ENCODE measurements at regions not wholly inside any gene's neighbourhood (a gene's known extent, or its start where the extent isn't known, plus 50 kb on each side); places are given as distances from the start of the nearest gene placed in this dataset.
"Not testable (repeated sequence)": the region's sequence is repeated elsewhere in the genome, so short reads cannot be mapped to it uniquely, and the experiment has no call there.

DNA sequence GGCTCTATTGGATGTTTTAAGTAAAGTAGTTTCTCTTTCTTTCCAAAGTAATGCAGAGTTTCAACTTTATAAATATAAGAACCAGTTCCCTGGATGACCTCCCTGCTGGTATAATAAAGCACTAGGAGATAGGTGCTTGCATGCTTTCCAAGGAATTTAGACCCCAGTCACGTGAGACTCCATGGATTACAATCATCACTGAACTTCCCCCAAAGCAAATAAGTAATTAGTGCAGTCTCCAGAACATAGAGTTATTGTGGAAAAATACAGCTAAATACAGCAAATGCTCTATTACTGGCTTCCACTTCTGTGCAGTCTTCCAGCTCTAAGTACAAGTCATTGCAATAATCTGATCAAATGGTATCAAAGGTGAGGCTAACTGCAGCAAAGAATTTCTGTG lies 220.2 kb upstream of the STEAP1 start:
- DNase-seq = no peak

DNA sequence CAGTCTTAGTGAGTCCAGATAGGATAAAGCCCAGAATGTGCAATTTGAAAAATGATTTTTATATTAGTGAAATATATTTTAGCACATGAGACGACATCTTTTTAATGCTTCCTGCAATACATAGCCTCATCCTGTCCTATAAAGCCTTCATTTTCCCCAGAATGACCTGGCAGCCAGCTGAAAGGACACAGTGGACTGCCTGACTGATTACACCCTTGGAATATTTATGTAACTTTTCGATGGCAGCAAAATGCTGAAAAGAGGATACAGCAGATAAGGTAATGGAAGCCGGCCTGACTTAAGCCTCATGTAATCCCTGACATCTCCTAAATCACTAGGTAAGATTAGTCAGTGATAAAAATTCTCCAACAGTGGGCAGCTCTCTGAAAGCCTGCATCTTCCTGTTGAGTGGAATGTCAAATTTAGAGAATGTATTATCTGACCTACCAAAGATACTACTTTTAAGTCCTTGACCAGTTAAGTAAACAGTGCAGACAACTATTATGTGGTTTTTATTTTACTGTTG lies 210.7 kb upstream of the STEAP1 start:
- no peak for DNase-seq

DNA sequence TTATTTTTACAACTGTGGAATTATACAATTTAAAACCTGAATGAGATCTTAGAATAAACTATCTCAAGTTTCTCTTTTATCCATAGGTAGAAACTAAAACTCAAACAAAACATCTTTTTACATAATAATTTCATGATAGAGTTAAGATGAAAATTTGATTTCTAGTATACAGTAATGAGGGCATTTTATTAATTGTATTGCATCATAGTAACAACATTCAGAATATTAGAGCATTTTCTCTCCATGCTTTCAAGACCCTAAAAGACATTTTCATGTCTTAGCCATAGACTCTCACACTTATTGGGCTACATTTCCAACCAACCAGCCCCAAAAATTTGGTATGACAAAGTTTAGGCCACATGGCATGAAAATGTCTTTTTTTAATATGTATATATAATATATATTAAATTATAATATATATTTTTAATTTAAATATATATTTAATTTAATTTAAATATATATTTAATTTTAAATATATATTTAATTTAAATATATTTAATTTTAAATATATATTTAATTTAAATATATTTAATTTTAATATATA lies 195.7 kb upstream of the STEAP1 start:
- DNase-seq = no peak

DNA sequence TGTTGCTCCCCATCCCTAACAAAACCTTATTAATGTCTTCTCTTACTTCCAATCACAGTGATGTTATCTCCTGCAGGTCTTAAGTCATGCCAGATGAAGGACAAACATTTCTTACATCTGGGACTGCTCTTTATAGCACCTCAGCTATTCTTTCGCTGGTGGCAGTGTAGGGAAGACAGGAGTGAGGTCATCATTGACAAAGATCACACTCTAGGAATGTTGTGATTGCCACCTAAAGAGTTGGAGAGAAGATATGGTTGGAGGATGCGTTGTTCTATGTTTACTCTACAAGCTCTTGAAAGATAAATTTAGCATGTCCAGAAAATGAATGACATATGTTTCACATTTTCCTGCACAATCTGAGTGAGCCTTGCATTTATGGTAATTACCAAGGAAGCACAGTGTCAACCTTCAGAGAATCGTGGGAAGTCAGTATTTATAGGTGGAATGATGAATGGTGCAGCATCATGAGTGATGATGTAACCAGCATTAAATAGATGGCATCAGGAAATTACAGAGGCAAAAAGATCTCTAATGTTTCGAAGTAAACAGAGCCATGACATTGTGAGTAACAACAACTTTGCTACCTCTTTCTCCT lies 188.1 kb upstream of the STEAP1 start:
- DNase-seq = no peak

DNA sequence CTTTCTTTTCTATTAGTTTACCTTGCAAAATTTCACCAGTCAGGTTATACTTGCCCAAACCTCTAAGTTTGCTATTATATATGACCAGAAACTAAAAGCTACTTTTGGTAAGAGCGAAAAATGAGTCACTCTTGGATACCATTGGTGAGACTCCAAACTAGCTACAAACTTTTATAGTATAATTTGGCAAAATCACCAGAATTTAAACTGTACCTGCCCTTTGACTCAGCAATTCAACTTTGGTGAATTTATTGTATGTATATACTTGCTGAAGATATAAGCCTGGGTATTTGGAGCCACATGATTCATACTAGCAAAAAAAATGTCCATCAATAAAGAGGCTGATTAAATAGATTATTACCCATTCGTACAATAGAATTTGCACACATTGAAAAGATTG lies 178.7 kb upstream of the STEAP1 start:
- no peak for DNase-seq

DNA sequence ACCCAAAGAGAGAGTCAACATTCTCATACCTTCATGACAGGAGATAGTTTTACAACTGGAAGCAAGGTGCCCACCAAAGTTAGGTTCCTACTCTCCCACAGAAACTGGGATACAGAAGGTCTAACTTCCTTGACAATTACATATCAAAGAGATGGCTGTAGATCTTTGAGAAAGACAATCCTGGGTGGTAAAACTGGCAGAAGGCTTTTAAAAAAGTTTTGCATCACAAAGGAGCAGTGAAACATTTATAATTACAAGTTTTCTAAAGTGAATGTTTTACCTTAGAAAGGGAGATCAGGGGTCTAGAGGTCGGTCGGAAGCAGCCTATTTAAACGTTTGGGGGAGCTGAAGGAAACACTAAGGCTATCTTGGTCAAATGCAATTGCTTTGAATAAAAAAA lies 166.6 kb upstream of the STEAP1 start:
- no peak for DNase-seq

DNA sequence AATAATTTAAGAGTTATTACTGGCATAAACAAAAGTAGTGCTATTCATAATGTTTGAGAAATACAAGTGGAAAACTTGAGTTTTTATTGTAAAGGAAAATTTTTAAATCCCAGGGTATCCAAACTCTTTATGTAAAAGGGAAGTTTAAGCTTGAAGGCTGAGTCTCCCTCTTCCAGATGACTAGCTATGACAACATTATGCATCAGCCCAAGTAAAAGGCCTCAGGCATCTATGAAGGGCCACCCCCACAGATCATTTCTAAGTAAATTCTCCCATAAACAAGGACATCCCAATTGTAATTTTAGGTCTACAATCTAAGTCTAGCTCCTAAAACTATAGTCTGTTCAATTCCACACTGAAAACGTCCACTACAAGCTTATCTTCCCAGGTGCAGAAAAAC lies 166.2 kb upstream of the STEAP1 start:
- DNase-seq = no peak

DNA sequence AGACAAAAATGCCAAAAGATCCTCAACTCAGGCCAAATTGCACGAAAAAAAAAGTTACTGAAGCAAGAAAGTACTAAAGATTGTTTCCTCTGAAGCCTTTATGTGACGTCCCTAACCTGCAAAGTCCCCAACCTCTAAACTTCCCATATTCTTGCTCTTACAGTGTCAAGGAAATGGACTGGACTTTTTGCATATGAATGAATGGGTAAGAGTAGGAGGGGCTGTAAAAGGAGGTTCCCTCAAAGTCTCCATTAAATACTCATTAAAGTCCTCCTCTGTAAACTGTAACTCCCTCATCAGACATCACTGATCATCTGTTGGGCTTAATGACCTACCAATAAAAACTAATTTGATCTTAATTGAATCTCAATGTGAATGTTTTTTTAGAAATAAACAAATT lies 164.8 kb upstream of the STEAP1 start:
- no peak for DNase-seq

DNA sequence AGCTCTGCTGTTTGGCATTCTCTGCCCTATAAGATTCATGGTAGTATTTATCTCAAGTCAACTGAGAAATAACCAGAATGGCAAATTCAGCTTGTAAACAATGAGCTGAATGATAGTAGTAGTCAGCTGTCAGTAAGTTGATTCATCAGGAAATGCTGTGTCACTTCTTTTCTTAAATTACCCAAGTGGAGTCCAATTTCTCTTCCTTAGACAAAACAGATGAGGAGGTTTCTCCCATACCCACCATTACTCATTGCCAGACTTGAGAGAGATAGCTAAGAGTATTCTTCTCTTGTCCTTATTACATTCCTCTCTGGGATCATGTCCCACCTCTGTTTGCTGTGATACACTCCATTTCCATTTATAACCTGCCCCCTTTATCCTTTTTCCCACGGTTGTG lies 159.8 kb upstream of the STEAP1 start:
- DNase-seq = no peak

DNA sequence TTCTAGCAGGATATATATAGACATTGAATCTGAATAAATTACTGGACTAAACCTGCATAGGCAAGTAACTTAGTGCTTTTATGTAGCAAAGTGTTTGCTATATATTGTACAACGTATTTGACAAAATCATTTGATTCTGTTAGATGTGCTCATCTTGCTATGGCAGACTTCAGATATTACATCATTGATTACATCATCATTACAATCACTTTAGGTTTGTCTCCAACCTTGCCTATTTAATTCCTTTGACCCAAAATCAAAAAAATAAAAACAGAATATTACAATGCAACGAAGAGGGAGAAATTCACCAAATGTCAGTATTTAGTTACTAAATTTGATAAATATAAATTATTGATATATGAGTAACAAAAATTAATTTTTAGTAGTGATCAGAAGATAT lies 155.7 kb upstream of the STEAP1 start:
- no peak for DNase-seq

DNA sequence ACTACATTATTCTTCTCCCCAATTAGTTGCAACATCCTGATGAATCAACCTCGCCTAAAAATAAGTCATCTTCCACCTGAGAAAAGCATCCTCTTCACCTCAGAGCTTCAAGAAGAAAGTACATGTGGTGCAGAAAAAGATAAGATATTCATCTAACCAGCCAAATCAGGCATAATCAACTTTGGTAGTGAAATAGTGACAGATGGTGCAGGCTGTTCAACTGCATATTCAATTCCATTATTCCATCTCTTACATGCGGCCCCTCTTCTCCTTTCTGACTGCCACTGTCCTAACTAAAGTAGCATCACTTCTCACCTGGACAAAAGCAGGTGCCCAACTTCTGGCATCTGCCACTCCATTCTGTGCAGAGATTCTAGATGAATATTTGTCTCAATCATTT lies 148.4 kb upstream of the STEAP1 start:
- DNase-seq = no peak

DNA sequence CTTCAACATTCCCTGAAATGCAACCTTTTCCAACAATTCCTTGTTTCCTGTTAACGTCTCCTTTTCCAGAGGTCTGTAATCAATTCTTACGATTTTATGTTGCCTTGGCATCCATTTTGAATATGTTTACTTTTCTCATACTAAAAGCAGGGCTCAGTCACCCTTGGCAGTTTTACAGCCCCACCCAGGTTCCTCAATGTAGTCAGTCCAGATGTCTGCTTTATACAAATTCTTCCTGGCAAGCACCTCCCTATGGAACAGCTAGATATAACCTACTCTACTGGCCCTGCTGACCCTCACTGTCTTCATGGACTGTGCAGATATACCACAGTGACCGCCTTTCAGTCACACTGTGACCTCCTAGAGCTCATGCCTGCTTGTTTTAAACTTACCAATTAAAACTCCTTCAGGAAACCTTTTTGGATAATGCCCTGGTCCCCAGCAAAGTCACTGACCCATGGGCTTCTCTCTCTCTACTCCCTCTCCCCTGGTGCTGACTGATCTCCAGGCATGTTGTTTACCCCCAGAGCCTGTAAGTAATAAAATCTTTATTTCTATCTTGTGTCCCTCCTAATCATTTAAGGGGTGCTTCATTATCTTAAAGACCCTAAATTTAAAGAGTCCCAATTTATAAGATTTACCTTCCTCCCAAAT lies 147.1 kb upstream of the STEAP1 start:
- no peak for DNase-seq

DNA sequence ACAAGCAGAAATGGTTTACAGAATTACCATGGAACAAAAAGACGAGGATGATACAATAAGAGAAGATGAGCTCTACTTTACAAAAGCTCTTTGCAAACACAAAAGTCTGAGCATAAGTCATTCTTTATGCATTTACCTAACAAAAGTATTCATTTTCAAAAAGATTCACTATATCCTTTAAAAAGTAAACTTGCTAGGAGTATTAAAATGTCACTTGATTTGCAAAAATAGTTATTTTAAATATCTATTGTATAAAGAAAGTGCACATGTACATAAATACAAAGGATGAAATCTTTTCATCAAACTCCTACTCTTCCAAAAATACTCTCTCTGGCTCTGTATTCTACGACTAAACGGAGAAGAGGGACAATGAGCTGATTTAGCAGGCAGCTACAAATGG lies 146.4 kb upstream of the STEAP1 start:
- DNase-seq = no peak

DNA sequence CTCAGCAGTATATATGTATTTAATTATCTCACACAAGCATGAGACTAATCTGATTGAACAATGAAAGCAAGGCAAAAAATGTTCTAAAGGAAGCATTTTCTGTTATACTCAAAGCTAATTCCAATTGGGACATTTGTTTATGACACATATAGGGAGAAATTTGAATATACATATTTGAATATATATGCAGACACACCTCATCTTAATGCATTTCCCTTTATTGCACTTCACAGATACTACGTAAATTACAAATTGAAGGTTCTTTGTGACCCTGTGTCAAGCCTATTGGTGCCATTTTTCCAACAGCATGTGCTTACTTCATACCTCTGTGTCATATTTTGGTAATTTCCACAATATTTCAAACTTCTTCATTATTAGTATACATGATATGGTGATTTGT lies 132.1 kb upstream of the STEAP1 start:
- no peak for DNase-seq

DNA sequence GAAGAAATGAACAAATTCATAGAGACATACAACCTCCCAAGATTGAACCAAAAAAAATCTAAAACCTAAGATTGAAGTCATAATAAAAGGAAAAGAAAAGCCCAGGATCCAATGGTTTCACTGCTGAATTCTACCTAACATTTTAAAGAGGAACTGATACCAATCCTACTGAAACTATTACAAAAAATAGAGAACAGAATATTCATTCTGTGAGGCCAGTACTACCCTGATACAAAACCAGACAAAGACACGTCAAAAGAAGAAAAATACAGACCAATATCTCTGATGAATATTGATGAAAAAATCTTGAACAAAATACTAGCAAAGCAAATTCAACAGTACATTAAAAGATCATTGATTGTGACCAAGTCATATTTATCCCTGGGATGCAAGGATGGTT lies 128.5 kb upstream of the STEAP1 start:
- DNase-seq = no peak

DNA sequence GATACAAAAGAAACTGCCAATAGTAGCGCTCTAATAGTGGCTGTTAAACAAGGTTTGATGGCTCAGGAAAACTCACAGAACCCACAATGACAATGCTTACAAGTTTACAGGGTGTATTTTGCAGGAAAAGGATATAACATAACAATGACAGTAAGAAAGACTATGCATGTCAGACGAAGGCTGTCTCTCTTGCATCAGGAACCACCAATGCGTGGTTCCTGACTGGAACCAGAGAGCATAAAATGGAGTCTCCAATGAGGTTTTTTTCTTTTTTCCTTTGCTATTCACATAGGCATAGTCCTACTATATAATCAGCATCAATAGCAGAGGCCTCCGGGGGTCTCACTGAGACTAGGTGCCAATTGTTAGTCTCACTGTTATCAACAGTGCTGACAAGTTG lies 120.4 kb upstream of the STEAP1 start:
- DNase-seq = no peak

DNA sequence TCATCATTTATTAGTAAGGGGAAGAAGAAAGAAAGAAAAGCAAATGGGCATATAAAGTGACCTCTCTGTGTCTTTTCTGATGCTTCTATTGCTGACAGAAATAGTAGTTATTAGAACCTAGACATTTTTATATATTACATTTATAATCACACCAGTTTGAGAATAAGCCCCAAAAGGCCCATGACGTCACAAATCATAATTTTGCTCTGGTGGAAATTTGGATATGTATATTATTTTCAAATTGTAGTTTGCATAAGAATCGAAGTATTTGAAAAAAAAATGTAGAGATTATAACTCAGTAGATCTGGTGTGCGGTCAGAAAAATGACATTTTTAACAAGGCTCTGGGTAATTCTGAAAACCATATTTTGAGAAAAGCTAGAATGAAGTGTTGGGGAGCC lies 101.2 kb upstream of the STEAP1 start:
- DNase-seq = no peak

DNA sequence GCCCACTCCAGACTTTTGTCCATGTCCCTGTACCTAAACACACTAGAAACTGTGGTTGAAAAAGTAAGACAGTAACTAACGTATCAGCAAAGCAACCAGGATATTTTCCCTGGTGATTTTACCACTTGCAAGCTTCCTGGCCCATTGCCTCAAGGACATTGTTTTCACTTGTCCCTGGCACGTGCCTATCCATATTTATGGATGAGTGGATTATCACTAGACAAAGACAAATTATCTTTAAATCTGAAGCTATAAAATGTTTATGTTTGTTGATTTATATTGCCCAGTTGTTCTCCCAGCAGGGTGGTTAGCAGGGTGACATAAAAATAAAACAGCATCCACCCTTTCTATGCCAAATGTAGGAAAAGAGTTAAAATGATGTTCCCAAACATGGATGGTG lies 93.2 kb upstream of the STEAP1 start:
- DNase-seq = no peak

DNA sequence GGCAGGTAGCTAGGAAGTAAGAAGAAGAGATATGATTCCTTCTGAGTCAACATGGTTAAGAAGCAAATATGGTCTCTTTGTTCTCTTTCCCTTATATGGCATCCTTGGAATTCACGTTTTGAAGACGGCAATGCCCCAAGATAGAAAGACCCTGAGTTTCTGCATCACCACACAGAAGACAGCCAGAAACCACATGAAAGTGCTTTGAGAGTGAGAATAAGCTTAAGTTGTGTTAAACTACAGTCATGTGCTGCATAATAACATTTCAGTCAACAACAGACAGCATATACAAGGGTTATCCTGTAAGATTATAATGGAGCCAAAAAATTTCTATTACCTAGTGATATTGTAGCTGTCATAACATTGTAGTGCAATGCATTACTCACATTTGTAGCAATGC lies 89.9 kb upstream of the STEAP1 start:
- no peak for DNase-seq

DNA sequence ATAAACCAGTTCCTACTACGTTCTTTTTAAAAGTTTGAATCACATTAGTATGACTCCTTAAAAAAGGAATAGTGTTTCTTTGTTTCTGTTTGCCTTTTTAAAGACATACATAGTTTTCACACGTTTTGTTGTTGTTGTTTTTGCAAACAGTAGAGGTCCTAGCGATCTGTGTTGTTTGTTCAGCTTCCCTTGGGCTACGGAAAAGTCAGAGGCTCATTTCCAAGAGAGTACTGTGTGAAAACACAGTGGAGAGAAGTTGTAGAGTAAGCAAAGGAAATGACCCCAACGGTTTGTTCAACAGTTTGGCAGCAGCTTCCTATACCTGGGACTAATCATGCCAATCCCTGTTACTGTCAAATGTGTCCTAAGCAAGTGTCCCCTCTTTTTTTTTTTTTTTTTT lies 87.1 kb upstream of the STEAP1 start:
- DNase-seq = no peak

DNA sequence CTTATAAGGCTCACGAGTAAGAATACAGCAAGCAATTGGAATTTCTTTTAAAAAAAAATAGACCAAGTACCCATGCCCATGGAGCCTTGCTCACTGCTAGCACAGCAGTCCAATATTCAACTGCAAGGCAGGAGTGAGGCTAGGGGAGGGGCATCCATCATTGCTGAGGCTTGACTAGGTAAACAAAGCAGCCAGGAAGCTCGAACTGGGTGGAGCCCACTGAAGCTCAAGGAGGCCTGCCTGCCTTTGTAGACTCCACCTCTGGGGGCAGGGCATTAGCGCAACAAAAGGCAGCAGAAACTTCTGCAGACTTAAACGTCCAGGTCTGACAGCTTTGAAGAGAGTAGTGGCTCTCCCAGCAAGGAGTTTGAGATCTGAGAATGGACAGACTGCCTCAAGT lies 84.0 kb upstream of the STEAP1 start:
- DNase-seq = not testable (repeated sequence)

DNA sequence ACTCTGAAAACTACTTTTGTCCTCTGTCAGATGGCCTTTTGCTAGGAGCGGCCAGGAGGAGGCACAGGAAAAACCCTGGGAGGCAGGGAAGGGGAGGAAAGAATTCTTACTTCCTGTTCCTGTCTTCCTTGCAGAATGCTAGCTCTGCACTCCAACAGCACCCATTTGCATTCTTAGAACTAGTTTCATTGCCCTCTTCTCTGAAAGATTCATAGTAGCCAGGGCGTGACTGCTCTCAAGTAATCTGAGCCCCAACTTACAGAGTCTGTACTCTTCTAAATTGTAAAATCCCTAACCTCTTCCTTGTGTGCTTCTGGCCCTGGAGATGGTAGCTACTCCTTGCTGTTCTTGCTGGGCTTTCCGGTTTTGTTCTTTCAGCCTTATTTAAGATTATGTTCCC lies 75.3 kb upstream of the STEAP1 start:
- DNase-seq = no peak

DNA sequence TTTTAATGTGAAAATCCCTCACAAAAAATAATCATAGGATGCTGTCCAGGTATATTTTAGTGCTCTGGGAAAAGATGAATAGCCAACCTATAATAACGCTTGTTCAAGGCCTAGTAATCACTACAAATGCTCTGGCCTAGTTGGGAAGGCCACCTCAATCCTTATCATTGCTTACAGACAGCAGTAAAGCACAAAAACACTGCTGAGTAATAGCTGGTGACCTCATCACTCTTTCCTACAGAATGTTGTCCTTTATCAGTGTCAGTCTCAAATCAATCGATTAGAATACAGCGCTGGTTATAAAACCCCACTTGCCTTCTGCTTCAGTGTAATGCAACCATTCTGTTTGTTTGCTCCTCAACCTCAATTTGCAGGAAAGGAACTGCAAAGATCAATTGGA lies 72.6 kb upstream of the STEAP1 start:
- no peak for DNase-seq

DNA sequence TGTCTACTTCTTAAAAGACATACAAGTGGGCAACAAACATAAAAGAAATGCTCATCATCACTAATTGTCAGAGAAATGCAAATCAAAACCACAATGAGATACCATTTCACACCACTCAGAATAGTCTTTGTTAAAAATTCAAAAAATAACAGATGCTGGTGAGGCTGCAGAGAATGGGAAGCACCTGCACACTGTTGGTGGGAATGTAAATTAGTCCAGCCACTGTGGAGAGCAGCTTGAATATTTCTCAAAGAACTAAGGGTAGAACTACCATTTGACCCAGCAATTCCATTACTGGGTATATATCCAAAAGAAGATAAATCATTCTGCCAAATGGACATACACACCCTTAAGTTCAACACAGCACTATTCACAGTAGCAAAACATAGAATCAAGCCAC lies 61.8 kb upstream of the STEAP1 start:
- DNase-seq = no peak

DNA sequence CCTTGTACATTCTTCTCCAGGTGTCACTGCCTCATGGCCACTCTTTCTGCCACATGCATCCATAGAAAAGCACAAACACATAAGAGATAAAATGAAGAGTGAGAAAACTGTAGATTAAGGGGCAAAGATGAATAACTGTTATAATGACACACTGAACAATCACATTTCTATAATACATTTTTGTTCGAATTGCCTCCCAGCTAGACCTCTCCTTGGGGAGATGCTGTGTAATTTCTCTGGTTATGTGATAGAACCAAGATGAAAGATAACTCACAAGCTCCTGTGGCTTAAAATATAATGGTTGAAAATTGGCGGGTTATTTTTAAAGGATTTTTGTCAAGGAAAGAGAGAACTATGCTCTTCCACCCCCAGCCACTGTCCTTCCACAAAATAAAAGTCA lies 60.2 kb upstream of the STEAP1 start:
- no peak for DNase-seq

Data from suppressor macrophage treated with lipopolysaccharide for 1 hour (primary cell).